HG03066 (cell line): ENCODE measurements at regions not wholly inside any gene's neighbourhood (a gene's known extent, or its start where the extent isn't known, plus 50 kb on each side); places are given as distances from the start of the nearest gene placed in this dataset.
"Not testable (repeated sequence)": the region's sequence is repeated elsewhere in the genome, so short reads cannot be mapped to it uniquely, and the experiment has no call there.

Experiments used
- ATAC-seq: cut with Tn5 transposase; IDR thresholded peaks from one replicate; pipeline ENCODE4 v1.9.1; 2021; ENCODE audit warnings: low read depth; ENCODE audit not compliant: unreplicated experiment

- not testable (repeated sequence) for ATAC-seq
These were observed 2693.1 kb upstream of the TPTE start for GRCh38 chr21:7828260-7828659.

DNA sequence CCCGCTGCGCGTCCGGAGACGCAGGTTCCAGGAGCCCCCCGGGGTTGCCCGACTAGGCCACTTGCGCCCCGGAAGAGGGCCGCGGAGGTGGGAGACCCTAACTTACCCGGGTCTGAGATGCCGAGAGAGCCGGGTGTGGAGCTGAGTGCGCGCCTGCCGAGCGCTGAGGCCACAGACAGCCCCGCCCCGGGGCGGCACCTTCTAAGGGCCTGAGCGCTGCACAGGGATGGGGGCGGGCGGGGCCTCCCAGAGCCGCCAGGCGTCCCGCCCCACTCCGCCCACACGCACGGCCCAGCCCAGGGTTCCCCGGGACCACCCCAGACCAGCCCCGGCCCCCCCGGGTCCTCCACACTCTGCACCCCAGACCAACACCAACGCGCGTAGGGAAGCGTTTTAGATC, 2692.0 kb upstream of the TPTE start:
- not testable (repeated sequence) for ATAC-seq

DNA sequence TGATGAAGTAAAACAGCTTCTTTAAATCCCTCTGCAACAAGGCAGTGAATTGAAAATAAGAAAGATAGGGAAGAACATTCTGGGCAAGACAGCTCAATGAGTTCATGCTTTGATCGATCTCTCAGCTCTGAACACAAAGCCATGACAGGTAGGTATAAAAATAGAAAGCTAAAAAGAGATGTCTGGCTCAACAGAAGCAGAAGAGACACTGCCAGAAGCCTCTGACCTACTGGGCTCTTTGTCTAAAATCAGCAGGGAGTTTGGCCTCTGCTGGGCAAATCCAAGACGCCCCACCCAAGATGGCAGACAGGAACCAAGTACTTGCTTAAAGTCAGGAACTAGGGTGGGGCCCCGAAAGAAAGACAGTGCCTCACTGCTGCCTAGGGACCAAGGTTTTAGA, 2684.1 kb upstream of the TPTE start:
- ATAC-seq: not testable (repeated sequence)

- ATAC-seq: not testable (repeated sequence)
These were observed 2668.0 kb upstream of the TPTE start for GRCh38 chr21:7853426-7853825.

GRCh38 chr21:7853836-7854235, 2667.5 kb upstream of the TPTE start:
- ATAC-seq: not testable (repeated sequence)
